Fibroblast of the conjunctiva (primary cell): ENCODE measurements at regions not wholly inside any gene's neighbourhood (a gene's known extent, or its start where the extent isn't known, plus 50 kb on each side); places are given as distances from the start of the nearest gene placed in this dataset.
A peak's percentile ranks its signal among the peaks of the same experiment; 100 is the strongest.
"Not testable (repeated sequence)": the region's sequence is repeated elsewhere in the genome, so short reads cannot be mapped to it uniquely, and the experiment has no call there.

ENCODE experiments used
- DNase-seq: peaks from one replicate; pipeline ENCODE4 v3.0.0-alpha.2; 2010; ENCODE audit warnings: low read depth

GRCh38 chr6:28623242-28623641 lies 97.6 kb downstream of the GPX5 start:
- DNase-seq: not testable (repeated sequence)

- DNase-seq: not testable (repeated sequence)
Observed at GRCh38 chr6:28626386-28626785, 100.7 kb downstream of the GPX5 start.

- no peak for DNase-seq
Observed at GRCh38 chr6:28632326-28632851, 106.7 kb downstream of the GPX5 start.

- no peak for DNase-seq
Observed at GRCh38 chr6:28633445-28634215, 107.9 kb downstream of the GPX5 start.

- no peak for DNase-seq
Observed at GRCh38 chr6:28634411-28634760, 108.7 kb downstream of the GPX5 start.

- peak; percentile 16 for DNase-seq
Observed at GRCh38 chr6:28634761-28635546, 109.3 kb downstream of the GPX5 start.

- DNase-seq: no peak
Observed at GRCh38 chr6:28635547-28636158, 110.0 kb downstream of the GPX5 start.

GRCh38 chr6:28638787-28639430 lies 113.2 kb downstream of the GPX5 start:
- no peak for DNase-seq

GRCh38 chr6:28639445-28640290 lies 114.0 kb downstream of the GPX5 start:
- DNase-seq: not testable (repeated sequence)

- peak; percentile 70 for DNase-seq
Observed at GRCh38 chr6:28643017-28643740, 117.5 kb downstream of the GPX5 start.

GRCh38 chr6:28646650-28647049 lies 121.0 kb downstream of the GPX5 start:
- no peak for DNase-seq

GRCh38 chr6:28648035-28648877 lies 122.6 kb downstream of the GPX5 start:
- DNase-seq: peak; percentile 79

GRCh38 chr6:28648878-28649375 lies 123.2 kb downstream of the GPX5 start:
- DNase-seq: no peak

- no peak for DNase-seq
Observed at GRCh38 chr6:28651161-28651560, 125.5 kb downstream of the GPX5 start.

- DNase-seq: no peak
Observed at GRCh38 chr6:28653876-28654275, 128.2 kb downstream of the GPX5 start.

- DNase-seq: no peak
Observed at GRCh38 chr6:28655164-28655563, 129.5 kb downstream of the GPX5 start.

GRCh38 chr6:28656715-28657114 lies 131.0 kb downstream of the GPX5 start:
- no peak for DNase-seq

GRCh38 chr6:28657381-28657768 lies 131.7 kb downstream of the GPX5 start:
- DNase-seq: no peak

GRCh38 chr6:28657769-28658465 lies 132.2 kb downstream of the GPX5 start:
- DNase-seq: peak; percentile 38
